HEK293T (cell line): ENCODE measurements at regions not wholly inside any gene's neighbourhood (a gene's known extent, or its start where the extent isn't known, plus 50 kb on each side); places are given as distances from the start of the nearest gene placed in this dataset.

Experiments used
- CTCF ChIA-PET: fragments of 350-600 bp; formaldehyde crosslinking; extraction: SDS; loops from one replicate; lab custom pipeline; 2021; ENCODE audit warnings: antibody characterized with exemption, inconsistent platforms; lab: Yijun Ruan, JAX
- POLR2A ChIA-PET: fragments of 350-600 bp; formaldehyde crosslinking; extraction: SDS; loops from one replicate; lab custom pipeline; 2020; ENCODE audit warnings: antibody characterized with exemption, inconsistent platforms; lab: Yijun Ruan, JAX
- DNase-seq: peaks from one replicate; pipeline ENCODE4 v3.0.0; 2012; ENCODE audit warnings: mixed read lengths; ENCODE audit errors: extremely low spot score
- ARNT ChIP-seq: fragments of 450-650 bp; IDR thresholded peaks from 2 replicates; pipeline ENCODE4 v1.6.1; 2017; ENCODE audit warnings: mild to moderate bottlenecking
- BHLHE40 ChIP-seq: fragments of 450-650 bp; IDR thresholded peaks from 2 replicates; pipeline ENCODE4 v1.6.1; 2016; ENCODE audit warnings: mild to moderate bottlenecking, moderate library complexity, borderline replicate concordance
- CTBP1 ChIP-seq: fragments of 450-650 bp; IDR thresholded peaks from 2 replicates; pipeline ENCODE4 v1.6.1; 2016; ENCODE audit warnings: borderline replicate concordance
- ELF4 ChIP-seq: fragments of 450-650 bp; IDR thresholded peaks from 2 replicates; pipeline ENCODE4 v1.6.1; 2017; ENCODE audit warnings: antibody characterized with exemption
- FOXA1 ChIP-seq: fragments of 450-650 bp; IDR thresholded peaks from 2 replicates; pipeline ENCODE4 v1.6.1; 2016; ENCODE audit warnings: mild to moderate bottlenecking
- FOXK2 ChIP-seq: fragments of 450-650 bp; IDR thresholded peaks from 2 replicates; pipeline ENCODE4 v1.6.1; 2016; ENCODE audit warnings: mild to moderate bottlenecking
- FOXM1 ChIP-seq: fragments of 450-650 bp; IDR thresholded peaks from 2 replicates; pipeline ENCODE4 v1.6.1; 2017; ENCODE audit warnings: mild to moderate bottlenecking, borderline replicate concordance
- HDGF ChIP-seq: fragments of 450-650 bp; IDR thresholded peaks from 2 replicates; pipeline ENCODE4 v1.6.1; 2017; ENCODE audit warnings: antibody characterized with exemption, borderline replicate concordance
- L3MBTL2 ChIP-seq: fragments of 450-650 bp; conservative IDR thresholded peaks from 2 replicates; pipeline ENCODE4 v1.6.1; 2016; ENCODE audit warnings: mild to moderate bottlenecking
- LEF1 ChIP-seq: fragments of 450-650 bp; IDR thresholded peaks from 2 replicates; pipeline ENCODE4 v1.6.1; 2017; ENCODE audit warnings: mild to moderate bottlenecking, borderline replicate concordance
- NFRKB ChIP-seq: fragments of 450-650 bp; IDR thresholded peaks from 2 replicates; pipeline ENCODE4 v1.6.1; 2016; ENCODE audit warnings: mild to moderate bottlenecking, moderate library complexity
- PKNOX1 ChIP-seq: fragments of 450-650 bp; IDR thresholded peaks from 2 replicates; pipeline ENCODE4 v1.6.1; 2016
- SP1 ChIP-seq: fragments of 450-650 bp; IDR thresholded peaks from 2 replicates; pipeline ENCODE4 v1.6.1; 2017
- SUZ12 ChIP-seq: fragments of 450-650 bp; IDR thresholded peaks from 2 replicates; pipeline ENCODE4 v1.6.1; 2016; ENCODE audit warnings: mild to moderate bottlenecking
- TARDBP ChIP-seq: fragments of 450-650 bp; IDR thresholded peaks from 2 replicates; pipeline ENCODE4 v1.6.1; 2016
- ZNF384 ChIP-seq: fragments of 450-650 bp; IDR thresholded peaks from 2 replicates; pipeline ENCODE4 v1.6.1; 2016

GRCh38 chr5:89711526-89711925, 698.0 kb downstream of the CETN3 start:
- DNase-seq, result no peak
- TF ChIP-seq ZNF384 (no peak), LEF1 (no peak)
- ChIA-PET POLR2A (no interaction called here), CTCF (no interaction called here)

GRCh38 chr5:89710006-89710405, 699.5 kb downstream of the CETN3 start:
- ChIA-PET CTCF (no interaction called here), POLR2A (no interaction called here)
- TF ChIP-seq ARNT (no peak), BHLHE40 (no peak), L3MBTL2 (no peak), TARDBP (no peak), CTBP1 (no peak), LEF1 (no peak), PKNOX1 (no peak), SUZ12 (no peak), SP1 (no peak), ZNF384 (no peak), FOXM1 (no peak), ELF4 (no peak), HDGF (no peak), NFRKB (no peak), FOXK2 (no peak), FOXA1 (no peak)
- no peak for DNase-seq

- DNase-seq, result no peak
- CTCF ChIA-PET, result no interaction called here
- POLR2A ChIA-PET, result no interaction called here
- TF ChIP-seq SUZ12 (no peak), HDGF (no peak), FOXK2 (no peak), SP1 (no peak), LEF1 (no peak), NFRKB (no peak), TARDBP (no peak), FOXA1 (no peak), ELF4 (no peak), ZNF384 (no peak), PKNOX1 (no peak), CTBP1 (no peak), BHLHE40 (no peak), L3MBTL2 (no peak), FOXM1 (no peak)
Measured at GRCh38 chr5:89707891-89708290, 701.7 kb downstream of the CETN3 start.

GRCh38 chr5:89706731-89707130, 702.8 kb downstream of the CETN3 start:
- ChIA-PET CTCF (no interaction called here), POLR2A (no interaction called here)
- no peak for DNase-seq
- TF ChIP-seq LEF1, result no peak
- no peak for TF ChIP-seq ZNF384
- no peak for TF ChIP-seq HDGF
- no peak for TF ChIP-seq SP1
- TF ChIP-seq ARNT, result no peak
- TF ChIP-seq SUZ12, result no peak
- no peak for TF ChIP-seq PKNOX1
- TF ChIP-seq TARDBP, result no peak
- no peak for TF ChIP-seq FOXA1
- TF ChIP-seq CTBP1, result no peak
- no peak for TF ChIP-seq FOXK2
- TF ChIP-seq L3MBTL2, result no peak
- no peak for TF ChIP-seq BHLHE40
- no peak for TF ChIP-seq ELF4
- TF ChIP-seq NFRKB, result no peak
- no peak for TF ChIP-seq FOXM1

- TF ChIP-seq CTBP1, result no peak
- no peak for TF ChIP-seq ARNT
- no peak for TF ChIP-seq ELF4
- no peak for TF ChIP-seq LEF1
- TF ChIP-seq L3MBTL2, result no peak
- TF ChIP-seq FOXM1, result no peak
- no peak for TF ChIP-seq ZNF384
- no peak for TF ChIP-seq SP1
- no peak for DNase-seq
- ChIA-PET CTCF (no interaction called here), POLR2A (no interaction called here)
Measured at GRCh38 chr5:89703817-89704216, 705.7 kb downstream of the CETN3 start.

GRCh38 chr5:89698028-89698427, 711.5 kb downstream of the CETN3 start:
- POLR2A ChIA-PET, result no interaction called here
- TF ChIP-seq PKNOX1 (no peak), HDGF (no peak), LEF1 (no peak), FOXK2 (no peak), ZNF384 (no peak), ARNT (no peak), SP1 (no peak), NFRKB (no peak), ELF4 (no peak), CTBP1 (no peak), FOXM1 (no peak), BHLHE40 (no peak), TARDBP (no peak), FOXA1 (no peak), SUZ12 (no peak), L3MBTL2 (no peak)
- no peak for DNase-seq
- CTCF ChIA-PET, result no interaction called here
